Esophagus squamous epithelium (tissue), 5 donors: ENCODE measurements at regions not wholly inside any gene's neighbourhood (a gene's known extent, or its start where the extent isn't known, plus 50 kb on each side); places are given as distances from the start of the nearest gene placed in this dataset.

Experiments
- DNase-seq: peaks from one replicate; lab custom pipeline; 2025; lab: John Stamatoyannopoulos, UW
- H3K27ac ChIP-seq, 4 donors: fragments of 200-600 bp; sonication (generic); one replicate each; pipeline ENCODE4 v1.5.1; 2016 to 2019; ENCODE audit warnings: mild to moderate bottlenecking in 1 of 4
- H3K27me3 ChIP-seq, 4 donors: fragments of 200-600 bp; sonication (generic); 1 replicate in 3 of 4; 2 replicates in 1 of 4; pipeline versions ENCODE4 v1.5.1 to v1.6.0; 2017 to 2021; ENCODE audit warnings: antibody characterized with exemption in 1 of 4
- H3K36me3 ChIP-seq, 3 donors: fragments of 200-600 bp; sonication (generic); one replicate each; pipeline ENCODE4 v1.5.1; 2016 to 2019
- H3K4me1 ChIP-seq, 3 donors: fragments of 200-600 bp; sonication (generic); one replicate each; pipeline ENCODE4 v1.5.1; 2017 to 2019
- H3K4me3 ChIP-seq, 4 donors: fragments of 200-600 bp; sonication (generic); 1 replicate in 3 of 4; 2 replicates in 1 of 4; pipeline ENCODE4 v1.5.1; 2016 to 2019; ENCODE audit warnings: mild to moderate bottlenecking in 2 of 4, moderate library complexity in 1 of 4
- H3K9me3 ChIP-seq, 3 donors: fragments of 200-600 bp; sonication (generic); one replicate each; pipeline ENCODE4 v1.5.1; 2016 to 2019
- POLR2A ChIP-seq, 4 donors: fragments of 450-650 bp; IDR thresholded peaks; one replicate each; pipeline ENCODE4 v1.6.1; 2017; ENCODE audit warnings: antibody characterized with exemption in 4 of 4, mild to moderate bottlenecking in 4 of 4, moderate library complexity in 3 of 4
- WGBS, 2 donors: methylation state at CpG; one replicate each; pipeline ENCODE4 v1.1.5; 2018; 5-methylcytosine and 5-hydroxymethylcytosine counted together
- intact Hi-C: fragments of 100-400 bp; cut with DNase I; formaldehyde crosslinking; loops from one replicate; pipeline ENCODE4 v1.15.0; 2022
- TF ChIP-seq, protein P1 (sequence below), 6 experiments: fragments of 450-650 bp in 4 of 6; fragments of 200-600 bp in 2 of 6; sonication (generic) in 2 of 6; IDR thresholded peaks; one replicate each; pipeline ENCODE4 v1.5.1; 2016 to 2019; ENCODE audit warnings: antibody characterized with exemption in 6 of 6, mild to moderate bottlenecking in 4 of 6, moderate library complexity in 4 of 6
- donor health status: DM: yes; HTN: yes; CAD: no.

GRCh38 chr10:52472406-52473146, 158.5 kb downstream of the DKK1 start:
- DNase-seq: no peak
- TF ChIP-seq POLR2A (IDR thresholded peaks at IDR 0.05): no peak
- TF ChIP-seq, protein P1, sequence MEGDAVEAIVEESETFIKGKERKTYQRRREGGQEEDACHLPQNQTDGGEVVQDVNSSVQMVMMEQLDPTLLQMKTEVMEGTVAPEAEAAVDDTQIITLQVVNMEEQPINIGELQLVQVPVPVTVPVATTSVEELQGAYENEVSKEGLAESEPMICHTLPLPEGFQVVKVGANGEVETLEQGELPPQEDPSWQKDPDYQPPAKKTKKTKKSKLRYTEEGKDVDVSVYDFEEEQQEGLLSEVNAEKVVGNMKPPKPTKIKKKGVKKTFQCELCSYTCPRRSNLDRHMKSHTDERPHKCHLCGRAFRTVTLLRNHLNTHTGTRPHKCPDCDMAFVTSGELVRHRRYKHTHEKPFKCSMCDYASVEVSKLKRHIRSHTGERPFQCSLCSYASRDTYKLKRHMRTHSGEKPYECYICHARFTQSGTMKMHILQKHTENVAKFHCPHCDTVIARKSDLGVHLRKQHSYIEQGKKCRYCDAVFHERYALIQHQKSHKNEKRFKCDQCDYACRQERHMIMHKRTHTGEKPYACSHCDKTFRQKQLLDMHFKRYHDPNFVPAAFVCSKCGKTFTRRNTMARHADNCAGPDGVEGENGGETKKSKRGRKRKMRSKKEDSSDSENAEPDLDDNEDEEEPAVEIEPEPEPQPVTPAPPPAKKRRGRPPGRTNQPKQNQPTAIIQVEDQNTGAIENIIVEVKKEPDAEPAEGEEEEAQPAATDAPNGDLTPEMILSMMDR (IDR thresholded peaks at IDR 0.05): no peak
- Histone ChIP-seq H3K4me1 (peaks cover 0 to 6% (median 0%) of the 10 kb centered on the region in 3 donors), H3K4me3 (no peak overlapping the region), H3K36me3 (no peaks in the 10 kb centered on the region), H3K9me3 (no peaks in the 10 kb centered on the region), H3K27me3 (no peaks in the 10 kb centered on the region), H3K27ac (peak overlapping the region in 1 of 4 donors; percentile 30)
- intact Hi-C loops: no loop called here
- 47 to 49% methylated on average over 5 of the region's 5 CpGs for WGBS, 2 donors

GRCh38 chr10:52474265-52474664, 160.2 kb downstream of the DKK1 start:
- no peak overlapping the region for H3K27ac ChIP-seq
- no peaks in the 10 kb centered on the region for H3K27me3 ChIP-seq
- TF ChIP-seq POLR2A (IDR thresholded peaks at IDR 0.05): no peak
- TF ChIP-seq, protein P1 (IDR thresholded peaks at IDR 0.05): no peak
- no peaks in the 10 kb centered on the region for H3K9me3 ChIP-seq
- H3K4me1 ChIP-seq: peaks cover 0 to 6% (median 0%) of the 10 kb centered on the region in 3 donors
- 68 to 70% methylated on average over 2 of the region's 2 CpGs for WGBS, 2 donors
- DNase-seq: no peak
- H3K4me3 ChIP-seq: no peak overlapping the region
- no peaks in the 10 kb centered on the region for H3K36me3 ChIP-seq
- intact Hi-C loops: no loop called here

GRCh38 chr10:52477305-52477704, 163.2 kb downstream of the DKK1 start:
- H3K27me3 ChIP-seq: no peaks in the 10 kb centered on the region
- no peaks in the 10 kb centered on the region for H3K9me3 ChIP-seq
- H3K36me3 ChIP-seq: no peaks in the 10 kb centered on the region
- intact Hi-C loops: no loop called here
- no peak for DNase-seq
- TF ChIP-seq, protein P1 (IDR thresholded peaks at IDR 0.05): no peak
- TF ChIP-seq POLR2A (IDR thresholded peaks at IDR 0.05): no peak
- peaks cover 0 to 4% (median 0%) of the 10 kb centered on the region in 3 donors for H3K4me1 ChIP-seq
- no peak overlapping the region for H3K27ac ChIP-seq
- 60 to 74% methylated on average over 4 of the region's 4 CpGs for WGBS, 2 donors
- H3K4me3 ChIP-seq: no peak overlapping the region

GRCh38 chr10:52479567-52479966, 165.5 kb downstream of the DKK1 start:
- intact Hi-C loops: no loop called here

DNA sequence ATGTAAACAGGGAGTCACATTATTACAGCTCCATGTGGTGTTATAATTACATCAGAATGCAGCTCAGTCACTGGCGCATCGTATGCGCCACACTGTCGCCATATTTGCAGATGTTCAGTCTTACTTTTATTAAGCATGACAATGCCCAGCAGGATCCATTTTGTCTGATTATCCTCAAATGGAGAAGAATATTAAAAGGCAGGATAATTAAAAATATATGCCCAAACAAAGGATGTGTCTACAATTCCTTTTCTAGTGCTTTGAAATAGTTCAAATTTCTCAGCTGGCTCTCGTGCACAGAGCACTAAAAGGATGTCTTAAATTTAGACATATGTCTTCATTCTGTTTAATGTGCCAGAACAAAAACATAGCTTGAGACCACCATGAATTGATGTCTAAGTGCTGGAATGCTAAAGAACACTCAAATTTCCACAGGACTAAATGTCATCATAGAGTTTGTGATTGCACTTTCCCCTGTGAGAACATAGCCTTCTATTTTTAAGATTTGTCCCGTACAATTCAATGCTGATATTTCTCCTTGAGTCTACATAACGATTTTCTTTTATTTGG, 168.0 kb downstream of the DKK1 start:
- H3K27ac ChIP-seq: no peak overlapping the region
- no peaks in the 10 kb centered on the region for H3K36me3 ChIP-seq
- no peaks in the 10 kb centered on the region for H3K27me3 ChIP-seq
- DNase-seq: no peak
- no peak overlapping the region for H3K4me3 ChIP-seq
- intact Hi-C loops: no loop called here
- WGBS, 2 donors: 72 to 82% methylated on average over 7 of the region's 7 CpGs
- H3K9me3 ChIP-seq: no peaks in the 10 kb centered on the region
- no peaks in the 10 kb centered on the region for H3K4me1 ChIP-seq
- TF ChIP-seq, protein P1 (IDR thresholded peaks at IDR 0.05): no peak
- no peak for TF ChIP-seq POLR2A (IDR thresholded peaks at IDR 0.05)

More at GRCh38 chr10:52479567-52479966, 165.5 kb downstream of the DKK1 start:
- Histone ChIP-seq H3K4me1 (no peaks in the 10 kb centered on the region), H3K27ac (no peak overlapping the region), H3K36me3 (no peaks in the 10 kb centered on the region), H3K27me3 (no peaks in the 10 kb centered on the region), H3K4me3 (no peak overlapping the region), H3K9me3 (no peaks in the 10 kb centered on the region)
- whole genome bisulfite sequencing, 2 donors: 57 to 63% methylated on average over 3 of the region's 3 CpGs
- TF ChIP-seq, protein P1 (IDR thresholded peaks at IDR 0.05): no peak
- TF ChIP-seq POLR2A (IDR thresholded peaks at IDR 0.05): no peak
- DNase-seq: no peak
